CD8-positive, alpha-beta memory T cell (primary cell): ENCODE measurements at regions not wholly inside any gene's neighbourhood (a gene's known extent, or its start where the extent isn't known, plus 50 kb on each side); places are given as distances from the start of the nearest gene placed in this dataset.

Source experiments
- CTCF ChIA-PET: fragments of 350-600 bp; sonication (Branson Sonifier 250); formaldehyde crosslinking; loops from one replicate; lab custom pipeline; 2021; ENCODE audit warnings: antibody characterized with exemption; lab: Charles Lee
- POLR2A ChIA-PET: fragments of 350-600 bp; sonication (Branson Sonifier 250); formaldehyde crosslinking; loops from one replicate; lab custom pipeline; 2021; ENCODE audit warnings: antibody characterized with exemption; lab: Charles Lee
- DNase-seq, 5 donors: peaks; one replicate each; pipeline versions ENCODE4 v3.0.0 to v3.0.0-alpha.2; 2020 to 2022; ENCODE audit warnings: mixed read lengths in 1 of 5
- H3K27ac ChIP-seq: one replicate; pipeline ENCODE4 v1.7.0; 2013; ENCODE audit warnings: low read depth, mild to moderate bottlenecking, low read length, moderate library complexity
- H3K27me3 ChIP-seq: 2 replicates; pipeline ENCODE4 v1.7.0; 2013; ENCODE audit warnings: low read length, mild to moderate bottlenecking; ENCODE audit not compliant: insufficient read depth, poor library complexity, severe bottlenecking
- H3K36me3 ChIP-seq: 2 replicates; pipeline ENCODE4 v1.7.0; 2013; ENCODE audit warnings: mild to moderate bottlenecking, low read length, moderate library complexity; ENCODE audit not compliant: insufficient read depth
- H3K4me1 ChIP-seq: 2 replicates; pipeline ENCODE4 v1.7.0; 2013; ENCODE audit warnings: mild to moderate bottlenecking, low read length, moderate library complexity; ENCODE audit not compliant: insufficient read depth
- H3K4me3 ChIP-seq: 2 replicates; pipeline ENCODE4 v1.7.0; 2013; ENCODE audit warnings: mild to moderate bottlenecking, low read length
- H3K9me3 ChIP-seq: 2 replicates; pipeline ENCODE4 v1.7.0; 2013; ENCODE audit warnings: mild to moderate bottlenecking, low read length
- H3K27ac Mint-ChIP-seq, 8 donors: one replicate each; pipeline ENCODE4 v1.8.0; 2020 to 2021; ENCODE audit warnings: mixed read lengths in 8 of 8, mild to moderate bottlenecking in 6 of 8, inconsistent platforms in 3 of 8, moderate library complexity in 3 of 8
- H3K27me3 Mint-ChIP-seq, 2 donors: one replicate each; pipeline ENCODE4 v1.8.0; 2020 to 2021; ENCODE audit warnings: mixed read lengths in 2 of 2, mild to moderate bottlenecking in 1 of 2, moderate library complexity in 1 of 2
- H3K36me3 Mint-ChIP-seq, 3 donors: one replicate each; pipeline ENCODE4 v1.8.0; 2020 to 2021; ENCODE audit warnings: mixed read lengths in 3 of 3, inconsistent platforms in 1 of 3, mild to moderate bottlenecking in 1 of 3
- H3K4me1 Mint-ChIP-seq, 3 donors: one replicate each; pipeline ENCODE4 v1.8.0; 2020 to 2021; ENCODE audit warnings: mixed read lengths in 3 of 3, inconsistent platforms in 1 of 3, mild to moderate bottlenecking in 1 of 3
- H3K4me3 Mint-ChIP-seq, 7 donors: one replicate each; pipeline ENCODE4 v1.8.0; 2020 to 2021; ENCODE audit warnings: mixed read lengths in 7 of 7, mild to moderate bottlenecking in 6 of 7, moderate library complexity in 4 of 7, inconsistent platforms in 2 of 7
- H3K9me3 Mint-ChIP-seq, 5 donors: one replicate each; pipeline ENCODE4 v1.8.0; 2020 to 2022; ENCODE audit warnings: mixed read lengths in 5 of 5, mild to moderate bottlenecking in 3 of 5, moderate library complexity in 2 of 5, inconsistent platforms in 1 of 5

- ChIA-PET CTCF (no interaction called here), POLR2A (no interaction called here)
- Histone ChIP-seq H3K27me3 (no peaks in the 10 kb centered on the region), H3K9me3 (no peaks in the 10 kb centered on the region), H3K4me3 (no peak overlapping the region), H3K27ac (no peak overlapping the region), H3K36me3 (no peaks in the 10 kb centered on the region), H3K4me1 (no peaks in the 10 kb centered on the region)
- no peak for DNase-seq
- Mint-ChIP-seq H3K4me3 (no peak overlapping the region), H3K27ac (no peak overlapping the region), H3K4me1 (no peaks in the 10 kb centered on the region), H3K36me3 (no peaks in the 10 kb centered on the region), H3K27me3 (peaks cover 2 to 3% of the 10 kb centered on the region in 2 donors), H3K9me3 (peaks cover 0 to 3% (median 0%) of the 10 kb centered on the region in 5 donors)
Observed at GRCh38 chr2:175854665-175855064, 147.4 kb downstream of the LNPK start.

- no peaks in the 10 kb centered on the region for H3K4me1 Mint-ChIP-seq
Observed at GRCh38 chr2:175854129-175854528, 147.9 kb downstream of the LNPK start.

GRCh38 chr2:175853616-175853890 lies 148.5 kb downstream of the LNPK start:
- Histone ChIP-seq H3K27me3 (no peaks in the 10 kb centered on the region), H3K9me3 (no peaks in the 10 kb centered on the region), H3K4me3 (no peak overlapping the region), H3K4me1 (no peaks in the 10 kb centered on the region), H3K27ac (no peak overlapping the region), H3K36me3 (no peaks in the 10 kb centered on the region)
- no peaks in the 10 kb centered on the region for H3K4me1 Mint-ChIP-seq
- peaks cover 0 to 2% (median 0%) of the 10 kb centered on the region in 5 donors for H3K9me3 Mint-ChIP-seq
- H3K27ac Mint-ChIP-seq = no peak overlapping the region
- ChIA-PET CTCF (no interaction called here), POLR2A (no interaction called here)
- no peak overlapping the region for H3K4me3 Mint-ChIP-seq
- no peaks in the 10 kb centered on the region for H3K36me3 Mint-ChIP-seq
- DNase-seq = no peak
- peaks cover 4 to 5% of the 10 kb centered on the region in 2 donors for H3K27me3 Mint-ChIP-seq

More at GRCh38 chr2:175854129-175854528, 147.9 kb downstream of the LNPK start:
- Mint-ChIP-seq H3K36me3 (no peaks in the 10 kb centered on the region), H3K9me3 (peaks cover 0 to 2% (median 0%) of the 10 kb centered on the region in 5 donors), H3K27me3 (peaks cover 2 to 3% of the 10 kb centered on the region in 2 donors), H3K4me3 (no peak overlapping the region), H3K27ac (no peak overlapping the region)
- no peaks in the 10 kb centered on the region for H3K27me3 ChIP-seq
- DNase-seq = no peak
- no peaks in the 10 kb centered on the region for H3K4me1 ChIP-seq
- H3K4me3 ChIP-seq = no peak overlapping the region
- H3K27ac ChIP-seq = no peak overlapping the region
- H3K36me3 ChIP-seq = no peaks in the 10 kb centered on the region
- H3K9me3 ChIP-seq = no peaks in the 10 kb centered on the region
- ChIA-PET CTCF (no interaction called here), POLR2A (no interaction called here)

- Histone ChIP-seq H3K4me3 (no peak overlapping the region), H3K27ac (no peak overlapping the region), H3K9me3 (no peaks in the 10 kb centered on the region), H3K27me3 (no peaks in the 10 kb centered on the region), H3K36me3 (no peaks in the 10 kb centered on the region), H3K4me1 (no peaks in the 10 kb centered on the region)
- Mint-ChIP-seq H3K4me1 (no peaks in the 10 kb centered on the region), H3K27me3 (peaks cover 5 to 10% of the 10 kb centered on the region in 2 donors), H3K9me3 (peaks cover 0 to 2% (median 0%) of the 10 kb centered on the region in 5 donors), H3K27ac (no peak overlapping the region), H3K4me3 (no peak overlapping the region), H3K36me3 (no peaks in the 10 kb centered on the region)
- DNase-seq = no peak
- ChIA-PET CTCF (no interaction called here), POLR2A (interaction anchor here (0.6 kb wide), 1 partner anchor 285 kb away, joined by 3 read pairs; no protein-coding TSS in a partner anchor)
Observed at GRCh38 chr2:175852879-175853615, 149.0 kb downstream of the LNPK start.

GRCh38 chr2:175847128-175847527 lies 154.9 kb downstream of the LNPK start:
- CTCF ChIA-PET = no interaction called here
- Mint-ChIP-seq H3K36me3 (no peaks in the 10 kb centered on the region), H3K27ac (no peak overlapping the region), H3K4me1 (no peaks in the 10 kb centered on the region), H3K27me3 (peaks cover 12 to 30% of the 10 kb centered on the region in 2 donors), H3K4me3 (no peak overlapping the region), H3K9me3 (no peaks in the 10 kb centered on the region)
- POLR2A ChIA-PET = no interaction called here
- DNase-seq = no peak
- H3K9me3 ChIP-seq = no peaks in the 10 kb centered on the region
- H3K27me3 ChIP-seq = no peaks in the 10 kb centered on the region
- H3K27ac ChIP-seq = no peak overlapping the region
- no peak overlapping the region for H3K4me3 ChIP-seq
- no peaks in the 10 kb centered on the region for H3K36me3 ChIP-seq
- H3K4me1 ChIP-seq = no peaks in the 10 kb centered on the region

GRCh38 chr2:175844169-175844568 lies 157.9 kb downstream of the LNPK start:
- no peak for DNase-seq
- Histone ChIP-seq H3K27me3 (no peaks in the 10 kb centered on the region), H3K4me1 (no peaks in the 10 kb centered on the region), H3K36me3 (no peaks in the 10 kb centered on the region), H3K4me3 (no peak overlapping the region), H3K9me3 (no peaks in the 10 kb centered on the region), H3K27ac (no peak overlapping the region)
- Mint-ChIP-seq H3K4me3 (no peak overlapping the region), H3K27me3 (peaks cover 13 to 36% of the 10 kb centered on the region in 2 donors), H3K9me3 (no peaks in the 10 kb centered on the region), H3K27ac (no peak overlapping the region), H3K4me1 (no peaks in the 10 kb centered on the region), H3K36me3 (no peaks in the 10 kb centered on the region)
- CTCF ChIA-PET = no interaction called here
- POLR2A ChIA-PET = no interaction called here

- ChIA-PET CTCF (no interaction called here), POLR2A (no interaction called here)
- H3K9me3 Mint-ChIP-seq = no peaks in the 10 kb centered on the region
Observed at GRCh38 chr2:175843625-175844024, 158.4 kb downstream of the LNPK start.

GRCh38 chr2:175842996-175843395 lies 159.1 kb downstream of the LNPK start:
- H3K4me3 Mint-ChIP-seq = no peak overlapping the region
- Histone ChIP-seq H3K36me3 (no peaks in the 10 kb centered on the region), H3K9me3 (no peaks in the 10 kb centered on the region), H3K4me1 (no peaks in the 10 kb centered on the region), H3K27me3 (no peaks in the 10 kb centered on the region), H3K4me3 (no peak overlapping the region), H3K27ac (no peak overlapping the region)
- no peaks in the 10 kb centered on the region for H3K36me3 Mint-ChIP-seq
- ChIA-PET POLR2A (no interaction called here), CTCF (no interaction called here)
- no peaks in the 10 kb centered on the region for H3K9me3 Mint-ChIP-seq
- no peaks in the 10 kb centered on the region for H3K4me1 Mint-ChIP-seq
- DNase-seq = no peak
- H3K27ac Mint-ChIP-seq = no peak overlapping the region
- peaks cover 10 to 34% of the 10 kb centered on the region in 2 donors for H3K27me3 Mint-ChIP-seq

More at GRCh38 chr2:175843625-175844024, 158.4 kb downstream of the LNPK start:
- Histone ChIP-seq H3K36me3 (no peaks in the 10 kb centered on the region), H3K4me3 (no peak overlapping the region), H3K27ac (no peak overlapping the region), H3K4me1 (no peaks in the 10 kb centered on the region), H3K9me3 (no peaks in the 10 kb centered on the region), H3K27me3 (no peaks in the 10 kb centered on the region)
- Mint-ChIP-seq H3K4me3 (no peak overlapping the region), H3K4me1 (no peaks in the 10 kb centered on the region), H3K27me3 (peaks cover 12 to 40% of the 10 kb centered on the region in 2 donors), H3K36me3 (no peaks in the 10 kb centered on the region), H3K27ac (no peak overlapping the region)
- DNase-seq = no peak
